Prostate gland (tissue), 2 donors: ENCODE measurements at regions not wholly inside any gene's neighbourhood (a gene's known extent, or its start where the extent isn't known, plus 50 kb on each side); places are given as distances from the start of the nearest gene placed in this dataset.

Experiments
- POLR2A ChIP-seq: fragments of 450-650 bp; IDR thresholded peaks from one replicate; pipeline ENCODE4 v1.6.1; 2016; ENCODE audit warnings: antibody characterized with exemption, mild to moderate bottlenecking
- POLR2AphosphoS5 ChIP-seq: sonication (generic); formaldehyde crosslinking; IDR thresholded peaks from one replicate; pipeline ENCODE4 v1.6.1; 2017; ENCODE audit warnings: antibody characterized with exemption
- TF ChIP-seq, protein P1 (sequence below), 4 experiments: fragments of 200-600 bp in 2 of 4; fragments of 450-650 bp in 2 of 4; sonication (generic) in 2 of 4; IDR thresholded peaks; 1 replicate in 3 of 4; 2 replicates in 1 of 4; pipeline ENCODE4 v1.5.1; 2016 to 2019; ENCODE audit warnings: antibody characterized with exemption in 4 of 4, mild to moderate bottlenecking in 2 of 4, moderate library complexity in 2 of 4

- TF ChIP-seq, protein P1, sequence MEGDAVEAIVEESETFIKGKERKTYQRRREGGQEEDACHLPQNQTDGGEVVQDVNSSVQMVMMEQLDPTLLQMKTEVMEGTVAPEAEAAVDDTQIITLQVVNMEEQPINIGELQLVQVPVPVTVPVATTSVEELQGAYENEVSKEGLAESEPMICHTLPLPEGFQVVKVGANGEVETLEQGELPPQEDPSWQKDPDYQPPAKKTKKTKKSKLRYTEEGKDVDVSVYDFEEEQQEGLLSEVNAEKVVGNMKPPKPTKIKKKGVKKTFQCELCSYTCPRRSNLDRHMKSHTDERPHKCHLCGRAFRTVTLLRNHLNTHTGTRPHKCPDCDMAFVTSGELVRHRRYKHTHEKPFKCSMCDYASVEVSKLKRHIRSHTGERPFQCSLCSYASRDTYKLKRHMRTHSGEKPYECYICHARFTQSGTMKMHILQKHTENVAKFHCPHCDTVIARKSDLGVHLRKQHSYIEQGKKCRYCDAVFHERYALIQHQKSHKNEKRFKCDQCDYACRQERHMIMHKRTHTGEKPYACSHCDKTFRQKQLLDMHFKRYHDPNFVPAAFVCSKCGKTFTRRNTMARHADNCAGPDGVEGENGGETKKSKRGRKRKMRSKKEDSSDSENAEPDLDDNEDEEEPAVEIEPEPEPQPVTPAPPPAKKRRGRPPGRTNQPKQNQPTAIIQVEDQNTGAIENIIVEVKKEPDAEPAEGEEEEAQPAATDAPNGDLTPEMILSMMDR (IDR thresholded peaks at IDR 0.05) = no peak
- TF ChIP-seq POLR2AphosphoS5 (no peak), POLR2A (no peak)
Measured at GRCh38 chr13:99031832-99032231, 54.0 kb upstream of the DOCK9 start.
